HG03469 (cell line): ENCODE measurements at regions not wholly inside any gene's neighbourhood (a gene's known extent, or its start where the extent isn't known, plus 50 kb on each side); places are given as distances from the start of the nearest gene placed in this dataset.

Experiments used
- ATAC-seq: cut with Tn5 transposase; IDR thresholded peaks from one replicate; pipeline ENCODE4 v1.9.1; 2021; ENCODE audit warnings: mild to moderate bottlenecking, moderate library complexity, moderate number of reproducible peaks; ENCODE audit not compliant: unreplicated experiment

DNA sequence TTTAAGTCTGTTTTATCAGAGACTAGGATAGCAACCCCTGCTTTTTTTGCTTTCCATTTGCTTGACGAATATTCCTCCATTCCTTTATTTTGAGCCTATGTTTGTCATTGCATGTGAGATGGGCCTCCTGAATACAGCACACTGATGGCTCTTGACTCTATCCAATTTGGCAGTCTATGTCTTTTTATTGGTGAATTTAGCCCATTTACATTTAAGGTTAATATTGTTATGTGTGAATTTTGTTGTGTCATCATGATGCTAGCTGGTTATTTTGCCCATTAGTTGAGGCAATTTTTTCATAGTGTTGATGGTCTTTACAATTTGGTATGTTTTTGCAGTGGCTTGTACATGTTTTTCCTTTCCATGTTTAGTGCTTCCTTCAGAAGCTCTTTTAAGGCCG, 50.7 kb upstream of the PDE4B start:
- no peak for ATAC-seq
